Esophagus squamous epithelium (tissue), 4 donors: ENCODE measurements at regions not wholly inside any gene's neighbourhood (a gene's known extent, or its start where the extent isn't known, plus 50 kb on each side); places are given as distances from the start of the nearest gene placed in this dataset.

ENCODE experiments used
- CTCF ChIP-seq, 6 experiments: fragments of 450-650 bp in 4 of 6; fragments of 200-600 bp in 2 of 6; sonication (generic) in 2 of 6; IDR thresholded peaks; one replicate each; pipeline ENCODE4 v1.5.1; 2016 to 2019; ENCODE audit warnings: antibody characterized with exemption in 6 of 6, mild to moderate bottlenecking in 4 of 6, moderate library complexity in 4 of 6
- POLR2A ChIP-seq, 4 donors: fragments of 450-650 bp; IDR thresholded peaks; one replicate each; pipeline ENCODE4 v1.6.1; 2017; ENCODE audit warnings: antibody characterized with exemption in 4 of 4, mild to moderate bottlenecking in 4 of 4, moderate library complexity in 3 of 4

DNA sequence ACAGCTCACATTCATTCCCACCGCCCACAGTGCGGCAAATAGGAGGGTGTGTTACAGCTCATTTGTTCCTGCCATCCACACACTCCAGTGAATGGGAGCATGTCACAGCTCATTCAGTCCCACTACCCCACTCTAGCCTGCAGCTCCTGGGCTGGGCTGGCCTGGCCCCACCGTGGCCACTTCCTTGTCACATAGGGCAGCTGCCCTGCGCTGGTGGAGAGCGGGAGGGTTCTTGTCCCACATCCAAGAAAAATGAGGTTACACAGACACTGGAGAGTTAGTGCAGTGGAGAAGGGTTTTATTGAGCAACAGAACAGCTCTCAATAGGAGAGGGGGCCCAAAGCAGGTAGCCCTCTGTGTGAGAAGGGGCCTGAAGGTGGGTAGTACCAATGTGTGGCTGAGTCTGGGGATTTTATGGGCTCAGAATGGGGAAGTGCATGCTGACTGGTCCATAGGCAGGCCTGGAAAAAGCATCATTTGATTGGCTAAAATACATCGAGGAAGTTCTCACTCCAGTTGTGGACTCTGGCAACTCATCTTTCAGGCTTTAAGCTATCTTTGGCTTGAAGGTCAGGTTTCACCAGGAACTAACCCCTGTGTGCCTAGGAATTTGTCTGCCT is 249.7 kb downstream of the ETAA1 start:
- TF ChIP-seq POLR2A (IDR thresholded peaks at IDR 0.05) (no peak), CTCF (IDR thresholded peaks at IDR 0.05) (no peak)
